Smooth muscle cell (in vitro differentiated cells): ENCODE measurements at regions not wholly inside any gene's neighbourhood (a gene's known extent, or its start where the extent isn't known, plus 50 kb on each side); places are given as distances from the start of the nearest gene placed in this dataset.
A peak's percentile ranks its signal among the peaks of the same experiment; 100 is the strongest.

Experiments used
- DNase-seq: peaks from one replicate; lab custom pipeline; 2025; ENCODE audit not compliant: unreplicated experiment; lab: John Stamatoyannopoulos, UW
- H2AFZ ChIP-seq: fragments of 200-600 bp; sonication (generic); 2 replicates; pipeline ENCODE4 v1.6.0; 2016; ENCODE audit warnings: antibody characterized with exemption, low read depth, mild to moderate bottlenecking
- H3F3A ChIP-seq: fragments of 200-600 bp; sonication (generic); 2 replicates; pipeline ENCODE4 v1.6.0; 2017; ENCODE audit warnings: antibody characterized with exemption, low read depth
- H3K27ac ChIP-seq: fragments of 200-600 bp; sonication (generic); 2 replicates; pipeline ENCODE4 v1.5.1; 2016; ENCODE audit warnings: low read depth, mild to moderate bottlenecking
- H3K27me3 ChIP-seq: fragments of 200-600 bp; sonication (generic); 2 replicates; pipeline ENCODE4 v1.6.1; 2016; ENCODE audit warnings: low read depth, mild to moderate bottlenecking
- H3K36me3 ChIP-seq: fragments of 200-600 bp; sonication (generic); 2 replicates; pipeline ENCODE4 v1.5.1; 2016; ENCODE audit warnings: low read depth
- H3K4me1 ChIP-seq: fragments of 200-600 bp; sonication (generic); 2 replicates; pipeline ENCODE4 v1.5.1; 2016; ENCODE audit warnings: low read depth
- H3K4me2 ChIP-seq: fragments of 200-600 bp; sonication (generic); 2 replicates; pipeline ENCODE4 v1.6.0; 2016; ENCODE audit warnings: mild to moderate bottlenecking
- H3K4me3 ChIP-seq: fragments of 200-600 bp; sonication (generic); 2 replicates; pipeline ENCODE4 v1.5.1; 2016; ENCODE audit warnings: mild to moderate bottlenecking
- H3K79me2 ChIP-seq: fragments of 200-600 bp; sonication (generic); 2 replicates; pipeline ENCODE4 v1.6.0; 2016; ENCODE audit warnings: low read depth, mild to moderate bottlenecking
- H3K9ac ChIP-seq: fragments of 200-600 bp; sonication (generic); 2 replicates; pipeline ENCODE4 v1.6.0; 2016; ENCODE audit warnings: low read depth
- H3K9me3 ChIP-seq: fragments of 200-600 bp; sonication (generic); replicated peaks from 2 replicates; pipeline ENCODE4 v1.5.1; 2016; ENCODE audit warnings: low read depth
- H4K20me1 ChIP-seq: fragments of 200-600 bp; sonication (generic); 2 replicates; pipeline ENCODE4 v1.6.0; 2016; ENCODE audit warnings: low read depth
- CTCF ChIP-seq: fragments of 200-600 bp; sonication (generic); IDR thresholded peaks from 2 replicates; pipeline ENCODE4 v1.5.1; 2017; ENCODE audit warnings: borderline replicate concordance, mild to moderate bottlenecking, antibody characterized with exemption; ENCODE audit not compliant: insufficient read depth, poor library complexity, severe bottlenecking
- WGBS: methylation state at CpG from one replicate; pipeline ENCODE4 v1.1.7; 2016; ENCODE audit warnings: low lambda C conversion rate; 5-methylcytosine and 5-hydroxymethylcytosine counted together

DNA sequence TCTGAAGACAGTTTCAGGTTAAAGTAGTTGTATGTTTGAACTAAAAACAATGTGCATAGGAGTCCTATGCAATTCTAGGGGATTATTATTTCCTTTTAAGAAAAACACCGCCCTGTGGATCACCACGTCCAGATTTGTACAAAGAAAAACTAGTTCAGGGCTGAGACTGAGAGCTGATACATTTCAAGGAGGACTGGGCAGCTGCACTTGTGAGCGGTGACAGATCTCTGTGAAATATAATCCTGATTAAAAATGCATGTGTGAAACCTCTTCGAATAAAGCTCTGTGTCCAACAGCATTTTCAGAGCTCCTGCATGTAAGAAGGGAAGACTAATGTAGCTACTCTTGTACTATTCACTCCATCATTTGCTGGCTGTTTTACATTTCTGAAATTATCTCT is 365.8 kb upstream of the PITX2 start:
- Histone ChIP-seq H3K9me3 (no peaks in the 10 kb centered on the region), H3K36me3 (no peaks in the 10 kb centered on the region), H3K27me3 (no peaks in the 10 kb centered on the region), H3K4me1 (peaks cover 4% of the 10 kb centered on the region), H3K27ac (no peak overlapping the region), H3K4me2 (no peak overlapping the region), H4K20me1 (no peaks in the 10 kb centered on the region), H3K9ac (no peak overlapping the region), H3K4me3 (no peak overlapping the region), H2AFZ (peak overlapping the region; percentile 78), H3F3A (no peaks in the 10 kb centered on the region), H3K79me2 (no peaks in the 10 kb centered on the region)
- TF ChIP-seq CTCF: no peak
- no peak for DNase-seq
- 74% methylated on average over 4 of the region's 4 CpGs for WGBS

- H3K9me3 ChIP-seq: no peaks in the 10 kb centered on the region
- no peaks in the 10 kb centered on the region for H3F3A ChIP-seq
- H3K79me2 ChIP-seq: no peaks in the 10 kb centered on the region
- H4K20me1 ChIP-seq: no peaks in the 10 kb centered on the region
- TF ChIP-seq CTCF: no peak
- peaks cover 4% of the 10 kb centered on the region for H3K4me1 ChIP-seq
- peak overlapping the region; percentile 78 for H2AFZ ChIP-seq
- no peak overlapping the region for H3K4me2 ChIP-seq
- H3K36me3 ChIP-seq: no peaks in the 10 kb centered on the region
- 93% methylated on average over 1 of the region's 1 CpG for WGBS
- H3K4me3 ChIP-seq: no peak overlapping the region
- no peak overlapping the region for H3K27ac ChIP-seq
- no peak for DNase-seq
- no peak overlapping the region for H3K9ac ChIP-seq
- no peaks in the 10 kb centered on the region for H3K27me3 ChIP-seq
These were observed 366.2 kb upstream of the PITX2 start for GRCh38 chr4:110989125-110989524.

GRCh38 chr4:110994781-110995180 is 371.9 kb upstream of the PITX2 start:
- no peak for TF ChIP-seq CTCF
- H3K4me1 ChIP-seq: no peaks in the 10 kb centered on the region
- no peaks in the 10 kb centered on the region for H3F3A ChIP-seq
- H3K4me2 ChIP-seq: no peak overlapping the region
- no peaks in the 10 kb centered on the region for H3K79me2 ChIP-seq
- 72% methylated on average over 2 of the region's 2 CpGs for WGBS
- DNase-seq: no peak
- H2AFZ ChIP-seq: no peak overlapping the region
- no peaks in the 10 kb centered on the region for H3K27me3 ChIP-seq
- no peaks in the 10 kb centered on the region for H3K36me3 ChIP-seq
- H4K20me1 ChIP-seq: no peaks in the 10 kb centered on the region
- no peak overlapping the region for H3K4me3 ChIP-seq
- H3K9me3 ChIP-seq: no peaks in the 10 kb centered on the region
- H3K27ac ChIP-seq: no peak overlapping the region
- no peak overlapping the region for H3K9ac ChIP-seq

GRCh38 chr4:110998320-110998719 is 375.4 kb upstream of the PITX2 start:
- 86% methylated on average over 1 of the region's 1 CpG for WGBS
- no peaks in the 10 kb centered on the region for H4K20me1 ChIP-seq
- no peak for TF ChIP-seq CTCF
- H3K4me1 ChIP-seq: no peaks in the 10 kb centered on the region
- H3F3A ChIP-seq: no peaks in the 10 kb centered on the region
- no peak overlapping the region for H3K9ac ChIP-seq
- no peaks in the 10 kb centered on the region for H3K36me3 ChIP-seq
- H3K79me2 ChIP-seq: no peaks in the 10 kb centered on the region
- no peak for DNase-seq
- no peak overlapping the region for H3K4me3 ChIP-seq
- H3K9me3 ChIP-seq: no peaks in the 10 kb centered on the region
- H3K27ac ChIP-seq: no peak overlapping the region
- H2AFZ ChIP-seq: no peak overlapping the region
- no peak overlapping the region for H3K4me2 ChIP-seq
- no peaks in the 10 kb centered on the region for H3K27me3 ChIP-seq
